ENCODE measurements at regions not wholly inside any gene's neighbourhood (a gene's known extent, or its start where the extent isn't known, plus 50 kb on each side); places are given as distances from the start of the nearest gene placed in this dataset.

- no peak for DNase-seq (ENCODE audit: low read depth in 1 of 2, low spot score in 1 of 2)
- in situ Hi-C loops (cut with HindIII; ENCODE audit: low pct_unique_long_range_greater_than_20kb, low sequenced_read_pairs): no loop called here
- no peak for TF ChIP-seq JUND (IDR thresholded peaks at IDR 0.05; ENCODE audit: low read depth)
Measured at GRCh38 chr2:122174061-122174460, 418.6 kb downstream of the TSN start.

- no peak for DNase-seq (ENCODE audit: low read depth in 1 of 2, low spot score in 1 of 2)
- in situ Hi-C loops (cut with HindIII; ENCODE audit: low pct_unique_long_range_greater_than_20kb, low sequenced_read_pairs): no loop called here
- TF ChIP-seq JUND (IDR thresholded peaks at IDR 0.05; ENCODE audit: low read depth): no peak
Measured at GRCh38 chr2:122179492-122180165, 424.2 kb downstream of the TSN start.

- in situ Hi-C loops (cut with HindIII; ENCODE audit: low pct_unique_long_range_greater_than_20kb, low sequenced_read_pairs): no loop called here
- no peak for TF ChIP-seq JUND (IDR thresholded peaks at IDR 0.05; ENCODE audit: low read depth)
- no peak for DNase-seq (ENCODE audit: low read depth in 1 of 2, low spot score in 1 of 2)
Measured at GRCh38 chr2:122180972-122181371, 425.5 kb downstream of the TSN start.

- no peak for DNase-seq (ENCODE audit: low read depth in 1 of 2, low spot score in 1 of 2)
- in situ Hi-C loops (cut with HindIII; ENCODE audit: low pct_unique_long_range_greater_than_20kb, low sequenced_read_pairs): no loop called here
- no peak for TF ChIP-seq JUND (IDR thresholded peaks at IDR 0.05; ENCODE audit: low read depth)
Measured at GRCh38 chr2:122182616-122183355, 427.3 kb downstream of the TSN start.

- DNase-seq (ENCODE audit: low read depth in 1 of 2, low spot score in 1 of 2): no peak
- in situ Hi-C loops (cut with HindIII; ENCODE audit: low pct_unique_long_range_greater_than_20kb, low sequenced_read_pairs): no loop called here
Measured at GRCh38 chr2:122183890-122184289, 428.4 kb downstream of the TSN start.

GRCh38 chr2:122186761-122187222 lies 431.3 kb downstream of the TSN start:
- in situ Hi-C loops (cut with HindIII; ENCODE audit: low pct_unique_long_range_greater_than_20kb, low sequenced_read_pairs): no loop called here
- DNase-seq (ENCODE audit: low read depth in 1 of 2, low spot score in 1 of 2): no peak
- no peak for TF ChIP-seq JUND (IDR thresholded peaks at IDR 0.05; ENCODE audit: low read depth)

More at GRCh38 chr2:122183890-122184289, 428.4 kb downstream of the TSN start:
- no peak for TF ChIP-seq JUND (IDR thresholded peaks at IDR 0.05; ENCODE audit: low read depth)

- in situ Hi-C loops (cut with HindIII; ENCODE audit: low pct_unique_long_range_greater_than_20kb, low sequenced_read_pairs): no loop called here
- TF ChIP-seq JUND (IDR thresholded peaks at IDR 0.05; ENCODE audit: low read depth): no peak
- peak; percentile 39 to 73 for DNase-seq (ENCODE audit: low read depth in 1 of 2, low spot score in 1 of 2)
Measured at GRCh38 chr2:122191331-122191730, 435.9 kb downstream of the TSN start.

- no peak for DNase-seq (ENCODE audit: low read depth in 1 of 2, low spot score in 1 of 2)
- in situ Hi-C loops (cut with HindIII; ENCODE audit: low pct_unique_long_range_greater_than_20kb, low sequenced_read_pairs): no loop called here
- no peak for TF ChIP-seq JUND (IDR thresholded peaks at IDR 0.05; ENCODE audit: low read depth)
Measured at GRCh38 chr2:122193622-122194021, 438.2 kb downstream of the TSN start.

- in situ Hi-C loops (cut with HindIII; ENCODE audit: low pct_unique_long_range_greater_than_20kb, low sequenced_read_pairs): no loop called here
- no peak for DNase-seq (ENCODE audit: low read depth in 1 of 2, low spot score in 1 of 2)
- TF ChIP-seq JUND (IDR thresholded peaks at IDR 0.05; ENCODE audit: low read depth): no peak
Measured at GRCh38 chr2:122194546-122194945, 439.1 kb downstream of the TSN start.

- peak in 1 of 2 experiments; percentile 30 for DNase-seq (ENCODE audit: low read depth in 1 of 2, low spot score in 1 of 2)
- no peak for TF ChIP-seq JUND (IDR thresholded peaks at IDR 0.05; ENCODE audit: low read depth)
- in situ Hi-C loops (cut with HindIII; ENCODE audit: low pct_unique_long_range_greater_than_20kb, low sequenced_read_pairs): no loop called here
Measured at GRCh38 chr2:122203523-122203922, 448.1 kb downstream of the TSN start.

GRCh38 chr2:122205641-122206040 lies 450.2 kb downstream of the TSN start:
- TF ChIP-seq JUND (IDR thresholded peaks at IDR 0.05; ENCODE audit: low read depth): no peak
- in situ Hi-C loops (cut with HindIII; ENCODE audit: low pct_unique_long_range_greater_than_20kb, low sequenced_read_pairs): no loop called here
- DNase-seq (ENCODE audit: low read depth in 1 of 2, low spot score in 1 of 2): no peak

- no peak for TF ChIP-seq JUND (IDR thresholded peaks at IDR 0.05; ENCODE audit: low read depth)
- in situ Hi-C loops (cut with HindIII; ENCODE audit: low pct_unique_long_range_greater_than_20kb, low sequenced_read_pairs): no loop called here
- DNase-seq (ENCODE audit: low read depth in 1 of 2, low spot score in 1 of 2): no peak
Measured at GRCh38 chr2:122206101-122206500, 450.6 kb downstream of the TSN start.

- no peak for TF ChIP-seq JUND (IDR thresholded peaks at IDR 0.05; ENCODE audit: low read depth)
- in situ Hi-C loops (cut with HindIII; ENCODE audit: low pct_unique_long_range_greater_than_20kb, low sequenced_read_pairs): no loop called here
- no peak for DNase-seq (ENCODE audit: low read depth in 1 of 2, low spot score in 1 of 2)
Measured at GRCh38 chr2:122209377-122209776, 453.9 kb downstream of the TSN start.

Data from T47D (cell line).